Kidney tubule cell (primary cell): ENCODE measurements at regions not wholly inside any gene's neighbourhood (a gene's known extent, or its start where the extent isn't known, plus 50 kb on each side); places are given as distances from the start of the nearest gene placed in this dataset.
"Not testable (repeated sequence)": the region's sequence is repeated elsewhere in the genome, so short reads cannot be mapped to it uniquely, and the experiment has no call there.

Source experiments
- DNase-seq: peaks from one replicate; pipeline ENCODE4 v3.0.0-alpha.2; 2018; ENCODE audit warnings: low spot score

DNA sequence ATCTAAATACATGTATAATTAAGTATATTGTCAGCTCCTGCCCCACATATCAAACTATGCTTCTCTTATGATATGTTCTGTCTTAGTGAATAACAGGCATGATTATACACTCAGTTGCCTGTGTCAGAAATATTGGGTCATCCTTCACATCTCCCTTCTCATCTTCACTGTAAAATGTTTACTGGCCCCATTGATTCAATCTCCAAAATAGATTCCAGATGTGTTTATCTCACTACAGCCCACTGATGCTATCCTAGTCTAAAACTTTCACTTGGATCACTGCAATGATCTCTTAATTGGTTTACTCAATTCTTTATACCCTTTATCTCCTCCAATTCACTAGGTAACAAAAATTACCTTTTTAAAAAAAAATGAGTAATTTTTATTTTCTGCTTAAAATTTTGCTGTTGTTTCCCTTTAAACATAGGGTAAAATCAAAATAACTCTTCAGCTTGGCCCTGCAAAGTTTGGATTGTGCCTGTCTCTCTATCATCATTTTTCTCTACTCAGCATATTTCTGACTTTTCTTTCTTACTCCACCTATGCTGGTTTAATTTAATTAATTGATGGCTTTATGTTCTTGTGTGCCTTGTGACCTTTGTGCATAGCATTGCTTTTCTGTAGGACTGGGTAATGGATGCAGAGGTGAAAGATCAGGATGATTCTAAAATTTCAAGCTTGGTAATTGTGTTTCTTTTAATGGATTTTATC lies 233.9 kb upstream of the FOXP2 start:
- no peak for DNase-seq

DNA sequence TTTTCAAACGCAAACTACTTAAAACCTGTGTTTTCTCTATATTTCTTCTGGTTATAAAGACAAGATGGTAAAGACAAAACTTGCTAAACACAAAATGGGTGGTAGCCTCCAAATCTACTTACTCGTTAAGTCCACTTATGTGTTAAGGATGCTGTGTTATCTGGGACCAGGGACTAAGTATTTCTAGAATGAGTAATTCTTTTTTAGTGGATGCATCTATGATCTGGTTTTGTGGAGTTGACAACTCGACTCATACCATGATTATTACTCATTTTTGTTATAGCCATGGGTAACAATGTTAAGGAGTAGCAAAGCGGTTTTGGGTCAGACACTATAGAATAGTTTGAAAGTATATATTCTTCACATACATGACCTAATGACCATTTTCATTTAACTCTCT lies 239.5 kb upstream of the FOXP2 start:
- DNase-seq = peak; percentile 43

DNA sequence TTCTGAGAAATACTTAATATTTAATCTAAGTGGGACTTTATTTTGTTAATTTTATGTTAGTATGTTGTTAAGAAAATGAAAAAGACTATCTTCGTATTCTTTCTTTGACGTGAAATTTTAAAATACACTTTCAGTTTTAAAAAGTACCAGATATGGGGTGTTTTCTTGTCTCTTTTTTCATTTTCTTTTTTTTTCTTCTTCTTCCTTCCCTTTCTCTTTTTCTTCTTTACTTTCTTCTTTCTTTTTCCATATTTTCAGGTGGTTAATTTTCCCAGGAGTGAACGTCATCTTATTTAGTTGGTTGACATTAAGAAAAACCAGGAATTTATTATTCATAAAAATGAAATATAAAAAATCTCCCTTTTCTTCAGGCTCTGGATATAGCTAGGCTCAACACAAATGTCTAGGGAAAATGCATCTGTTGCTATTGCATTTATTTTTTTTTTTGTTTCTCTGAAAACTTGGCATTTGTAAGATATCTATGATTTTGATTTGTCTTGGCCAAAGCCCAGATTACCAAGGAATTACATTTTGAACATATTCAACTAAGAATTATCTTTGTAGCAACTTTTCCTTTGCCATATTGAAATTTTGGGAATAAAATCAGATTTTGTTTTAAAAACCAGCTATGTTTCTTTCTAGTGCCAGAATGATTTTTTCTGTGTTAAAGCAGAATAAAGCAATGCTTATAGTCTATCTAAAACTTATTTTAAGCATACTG lies 241.3 kb upstream of the FOXP2 start:
- DNase-seq = no peak

DNA sequence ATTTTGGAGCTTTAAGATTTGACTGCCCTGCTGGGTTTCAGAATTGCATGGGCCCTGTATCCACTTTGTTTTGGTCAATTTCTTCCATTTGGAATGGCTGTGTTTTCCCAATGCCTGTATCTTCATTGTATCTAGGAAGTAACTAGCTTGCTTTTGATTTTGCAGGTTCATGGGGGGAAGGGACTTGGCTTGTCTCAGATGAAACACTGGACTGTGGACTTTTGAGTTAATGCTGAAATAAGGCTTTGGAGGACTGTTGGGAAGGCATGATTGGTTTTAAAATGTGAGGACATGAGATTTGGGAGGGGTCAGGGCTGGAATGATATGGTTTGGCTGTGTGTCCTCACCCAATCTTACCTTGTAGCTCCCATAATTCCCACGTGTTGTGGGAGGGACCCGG lies 245.2 kb upstream of the FOXP2 start:
- not testable (repeated sequence) for DNase-seq

DNA sequence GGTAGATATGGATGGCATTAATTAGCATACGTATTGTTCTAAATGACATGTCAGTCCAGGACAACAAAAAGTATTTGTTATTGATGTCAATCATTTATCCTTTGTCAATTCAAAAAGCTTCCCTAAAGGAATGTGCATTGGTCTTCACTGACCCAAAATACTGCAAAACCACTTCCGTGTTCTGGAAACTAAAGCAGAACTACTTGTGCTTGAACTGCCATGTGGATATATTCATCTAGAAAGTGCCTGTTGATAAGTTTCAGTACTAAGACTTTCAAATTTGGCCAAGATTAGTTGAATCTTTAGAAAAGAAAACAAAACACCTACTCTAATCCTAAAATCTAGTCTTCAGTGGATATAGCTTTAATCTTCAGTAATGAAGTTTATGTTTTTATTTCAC lies 242.1 kb upstream of the PPP1R3A start:
- DNase-seq = peak; percentile 33

DNA sequence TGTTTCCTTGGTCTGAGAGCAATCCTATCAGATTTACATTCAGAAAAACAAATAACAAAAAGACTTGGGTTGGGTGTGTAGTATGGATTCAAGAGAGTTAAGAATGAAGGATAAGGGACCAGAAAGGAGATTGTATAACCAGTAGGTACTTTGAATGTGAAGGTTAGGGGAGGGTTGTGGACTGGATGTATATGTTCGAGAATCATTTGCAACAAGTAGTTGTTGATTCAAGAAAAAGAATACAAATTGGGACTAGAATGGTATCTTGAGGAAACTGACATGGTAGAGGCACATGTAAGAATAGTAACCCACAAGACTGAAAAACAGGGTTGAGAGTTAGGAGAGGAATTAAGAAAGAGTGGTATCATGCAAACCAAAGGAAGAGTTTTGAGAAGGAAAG lies 240.0 kb upstream of the PPP1R3A start:
- DNase-seq = no peak

DNA sequence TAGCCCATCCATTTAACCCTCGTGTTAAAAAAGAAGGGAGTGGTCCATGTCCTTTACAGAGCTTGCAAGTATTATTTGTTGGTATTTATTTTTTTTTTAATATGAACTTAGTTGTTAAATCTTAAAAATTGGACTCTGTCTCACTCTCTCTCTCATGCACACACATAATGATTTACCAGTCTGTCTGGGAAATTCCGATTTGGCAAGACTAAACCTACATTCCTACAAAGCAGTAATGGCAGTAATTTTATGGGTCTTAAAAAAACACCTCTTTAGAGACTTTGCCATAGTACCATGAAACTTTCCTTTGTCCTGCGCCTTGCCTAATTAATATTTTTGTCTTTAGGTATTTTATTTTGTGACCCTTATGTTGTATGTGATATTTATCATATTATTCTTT lies 239.5 kb upstream of the PPP1R3A start:
- DNase-seq = peak; percentile 62

DNA sequence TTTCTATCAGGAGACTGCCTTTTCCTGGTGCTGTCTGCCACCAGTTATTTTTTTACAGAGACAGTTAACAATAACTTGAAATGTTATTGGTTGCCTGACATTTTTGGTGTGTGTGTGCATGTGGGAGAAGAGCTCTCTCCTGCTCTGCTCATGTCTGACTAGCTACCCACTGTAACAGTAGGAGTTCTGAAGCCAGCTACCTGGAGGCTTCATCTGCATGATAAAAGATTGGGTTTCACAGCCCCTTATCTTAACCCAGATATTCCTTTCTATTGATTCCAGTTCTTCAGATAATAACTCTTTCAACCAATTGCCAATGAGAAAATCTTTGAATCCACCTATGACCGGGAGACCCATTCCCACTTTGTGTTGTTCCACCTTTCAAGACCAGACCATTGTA lies 237.4 kb upstream of the PPP1R3A start:
- DNase-seq = no peak

DNA sequence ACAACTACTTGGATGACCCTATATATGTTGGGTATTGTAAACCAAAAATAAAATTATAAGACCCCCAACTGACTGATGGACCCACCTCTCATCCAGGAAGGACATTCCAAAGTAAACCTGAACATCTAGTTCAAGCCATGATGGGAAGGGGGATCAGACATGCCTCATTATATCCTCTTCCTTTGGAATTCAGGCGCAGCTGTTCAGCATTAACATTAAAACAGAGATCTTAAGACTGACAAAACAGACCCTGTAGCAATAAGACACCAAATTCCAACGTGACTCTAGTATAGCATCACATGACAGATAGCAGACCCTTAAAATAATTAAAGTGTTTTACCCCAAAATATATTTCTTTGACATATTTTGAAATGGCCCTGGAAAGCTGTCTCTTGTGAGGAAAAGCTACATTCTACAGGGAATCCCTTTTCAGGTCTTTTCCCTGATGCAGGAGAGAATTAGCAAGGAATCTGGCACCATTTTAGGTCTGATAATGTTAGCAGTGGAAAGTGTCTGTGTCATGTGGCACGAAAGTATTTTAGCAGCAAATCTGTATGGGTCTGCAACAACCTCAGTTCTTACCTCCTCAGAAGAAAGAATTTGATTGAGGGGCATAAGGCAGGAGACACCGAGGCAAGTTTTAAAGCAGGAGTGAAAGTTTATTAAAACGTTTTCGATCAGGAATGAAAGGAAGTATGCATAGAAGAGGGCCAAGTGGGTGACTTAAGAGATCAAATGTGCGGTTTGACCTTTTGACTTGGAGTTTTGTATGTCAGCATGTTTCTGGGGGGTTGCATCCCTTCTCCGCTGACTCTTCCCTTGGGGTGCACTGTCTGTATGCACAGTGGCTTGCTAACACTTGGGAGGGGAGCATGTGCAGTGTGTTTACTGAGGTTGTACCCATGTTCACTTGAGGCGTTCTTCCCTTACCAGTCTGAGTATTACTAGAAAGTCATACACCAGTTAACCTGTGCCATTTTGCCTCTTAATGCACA lies 236.6 kb upstream of the PPP1R3A start:
- DNase-seq = no peak

DNA sequence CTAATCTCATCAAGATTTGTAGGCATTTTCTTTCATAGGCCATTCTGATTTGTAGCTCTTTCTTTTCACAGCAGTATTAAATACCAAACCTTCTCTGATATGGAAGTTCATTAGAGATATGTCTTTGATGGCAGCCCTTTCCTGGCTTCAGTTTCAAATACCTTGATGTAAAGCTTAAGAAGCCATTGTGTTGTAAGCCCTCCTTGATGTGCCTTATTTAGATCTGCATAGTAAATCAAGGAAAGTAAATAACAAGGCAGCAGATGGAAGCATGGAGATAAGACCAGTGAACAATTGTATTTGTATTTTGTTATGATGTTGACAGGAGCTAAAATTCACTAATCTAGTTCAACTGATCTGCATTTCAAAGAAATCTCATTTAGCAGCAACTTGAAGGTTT lies 234.9 kb upstream of the PPP1R3A start:
- no peak for DNase-seq

DNA sequence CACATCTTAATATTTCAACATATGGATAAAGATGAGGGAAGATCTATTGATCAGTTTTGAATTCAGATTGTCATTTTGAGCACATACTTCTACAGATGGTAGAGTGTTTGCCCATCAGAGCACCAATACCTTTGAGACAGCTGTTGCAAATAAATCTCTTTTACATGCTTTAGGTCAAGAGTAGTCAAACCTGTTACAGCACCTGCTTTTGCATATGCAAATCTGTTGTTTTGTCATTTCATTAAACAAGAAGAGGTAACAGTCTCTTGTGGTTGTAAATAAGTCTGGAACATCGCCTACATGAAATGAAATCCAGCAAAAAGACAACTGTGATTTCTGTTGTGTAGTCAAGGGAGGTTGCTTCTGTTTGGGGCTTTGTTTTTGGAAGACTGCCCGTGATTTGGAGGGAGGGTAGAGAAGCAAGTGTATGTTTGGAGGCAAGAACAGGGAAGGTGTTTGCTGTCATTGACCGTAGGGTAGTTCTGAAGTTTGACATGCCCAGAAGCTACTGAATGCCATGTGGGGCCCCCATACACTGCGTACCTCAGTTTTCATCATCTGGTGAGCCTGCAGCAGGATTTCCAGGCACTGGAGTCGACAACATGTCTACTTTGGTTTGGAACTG lies 233.6 kb upstream of the PPP1R3A start:
- DNase-seq = no peak

DNA sequence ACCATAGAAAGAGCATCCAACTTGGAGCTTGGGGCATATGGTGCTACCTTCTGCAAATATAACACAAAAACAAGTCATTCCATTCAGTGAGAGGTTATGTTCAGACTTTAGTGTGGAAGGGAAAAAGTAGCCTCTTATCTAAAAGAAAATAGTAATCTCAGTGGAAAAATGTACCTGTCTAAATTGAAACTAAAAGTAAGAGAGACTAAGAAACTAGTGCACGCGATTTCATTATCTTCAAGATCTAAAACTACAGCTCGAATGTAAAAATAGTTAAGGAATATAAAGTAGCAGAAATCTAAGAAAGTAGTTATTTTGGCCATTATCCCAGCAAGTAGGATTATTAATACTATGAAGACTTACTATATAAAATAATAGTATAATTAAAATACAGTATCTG lies 233.0 kb upstream of the PPP1R3A start:
- DNase-seq = no peak

DNA sequence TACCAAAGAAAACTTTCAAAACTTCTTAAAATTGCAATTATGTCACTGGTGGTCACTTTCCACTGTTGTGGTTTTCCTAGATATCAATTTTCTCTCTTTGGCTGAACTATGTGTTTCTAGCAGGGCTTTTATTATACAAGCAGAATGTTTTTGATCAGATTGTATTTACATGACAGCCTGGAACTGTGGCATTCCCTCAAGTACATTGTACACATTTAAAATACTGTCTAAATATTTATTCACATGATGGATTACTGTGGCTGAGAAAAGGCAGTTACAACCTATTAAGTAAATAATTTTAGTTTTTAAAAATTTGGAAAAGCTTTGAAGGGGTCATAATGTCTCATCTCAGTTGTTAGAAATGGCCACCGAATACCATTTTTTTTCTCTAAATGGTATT lies 231.9 kb upstream of the PPP1R3A start:
- no peak for DNase-seq

DNA sequence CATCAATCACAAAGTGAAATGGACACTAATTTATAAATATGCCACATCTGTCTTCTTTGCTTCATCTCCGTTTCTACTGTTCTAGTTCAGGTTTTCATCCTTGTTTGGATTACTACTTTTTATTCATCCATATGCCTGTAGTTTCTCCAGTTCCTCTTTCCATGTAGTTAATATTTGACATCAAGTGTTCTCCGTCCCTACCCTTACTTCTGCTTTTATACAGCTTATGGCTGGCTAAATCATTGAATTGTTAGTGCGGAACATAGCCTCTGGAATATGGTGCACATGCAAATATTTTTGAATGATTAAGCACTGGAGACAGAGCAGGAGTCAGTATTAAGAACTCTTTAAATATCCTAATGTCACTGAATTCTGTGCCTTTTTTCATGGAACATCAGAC lies 230.0 kb upstream of the PPP1R3A start:
- peak; percentile 79 for DNase-seq

DNA sequence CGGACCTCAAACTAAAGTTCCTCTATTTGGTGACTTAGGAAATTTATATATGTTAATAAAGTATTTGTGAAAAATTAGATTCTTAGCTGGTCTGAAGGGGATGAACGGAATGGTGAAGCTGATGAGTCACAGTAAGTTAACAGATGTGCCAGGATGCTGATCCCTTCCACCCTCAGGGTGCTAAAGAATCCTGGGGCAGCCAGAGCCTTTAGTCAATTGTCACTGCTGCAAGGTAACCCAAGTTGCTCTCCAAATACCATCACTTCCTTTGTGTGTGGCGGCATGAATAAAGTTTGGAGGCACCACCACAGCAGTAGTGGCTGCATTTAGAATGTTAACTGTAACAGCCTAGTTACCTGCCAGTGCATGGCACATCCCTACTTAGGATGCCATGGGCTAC lies 222.6 kb upstream of the PPP1R3A start:
- no peak for DNase-seq

DNA sequence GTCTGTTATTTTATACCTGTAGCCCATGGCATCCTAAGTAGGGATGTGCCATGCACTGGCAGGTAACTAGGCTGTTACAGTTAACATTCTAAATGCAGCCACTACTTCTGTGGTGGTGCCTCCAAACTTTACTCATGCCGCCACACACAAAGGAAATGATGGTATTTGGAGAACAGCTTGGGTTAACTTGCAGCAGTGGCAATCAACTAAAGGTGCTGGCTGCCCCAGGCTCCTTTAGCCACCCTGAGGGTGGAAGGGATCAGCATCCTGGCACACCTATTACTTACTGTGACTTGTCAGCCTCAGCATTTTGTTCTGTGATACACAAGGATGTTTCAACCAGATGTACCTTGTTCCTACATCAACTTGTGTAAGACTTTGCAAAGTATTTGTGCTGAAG lies 221.8 kb upstream of the PPP1R3A start:
- no peak for DNase-seq

DNA sequence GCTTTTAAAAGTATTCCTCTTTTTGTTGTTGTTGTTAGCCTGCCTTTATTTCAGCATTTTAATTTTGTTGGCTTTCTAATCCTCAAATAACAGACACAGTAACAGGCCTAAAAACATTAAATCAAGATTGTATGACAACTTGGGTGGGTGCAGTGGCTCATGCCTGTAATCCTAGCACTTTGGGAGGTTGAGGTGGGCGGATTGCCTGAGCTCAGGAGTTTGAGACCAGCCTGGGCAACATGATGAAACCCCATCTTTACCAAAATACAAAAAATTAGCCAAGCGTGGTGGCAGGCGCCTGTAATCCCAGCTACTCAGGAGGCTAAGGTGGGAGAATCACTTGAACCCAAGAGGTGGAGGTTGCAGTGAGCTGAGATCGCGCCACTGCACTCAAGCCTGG lies 220.9 kb upstream of the PPP1R3A start:
- DNase-seq = not testable (repeated sequence)

DNA sequence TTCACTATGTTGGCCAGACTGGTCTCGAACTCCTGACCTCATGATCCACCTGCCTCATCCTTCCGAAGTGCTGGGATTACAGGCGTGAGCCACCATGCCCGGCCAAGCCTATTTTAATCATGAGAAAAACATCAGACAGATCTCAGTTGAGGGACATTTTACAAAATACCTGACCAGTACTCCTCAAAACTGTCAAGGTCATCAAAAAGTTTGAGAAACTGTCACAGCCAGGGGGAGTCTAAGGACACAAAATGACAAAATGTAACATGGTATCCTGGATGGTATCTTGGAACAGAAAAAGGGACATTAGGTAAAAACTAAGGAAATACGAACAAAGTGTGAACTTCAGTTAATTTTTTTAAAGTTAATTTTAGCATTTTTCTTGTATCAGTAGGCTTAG lies 219.8 kb upstream of the PPP1R3A start:
- DNase-seq = no peak

DNA sequence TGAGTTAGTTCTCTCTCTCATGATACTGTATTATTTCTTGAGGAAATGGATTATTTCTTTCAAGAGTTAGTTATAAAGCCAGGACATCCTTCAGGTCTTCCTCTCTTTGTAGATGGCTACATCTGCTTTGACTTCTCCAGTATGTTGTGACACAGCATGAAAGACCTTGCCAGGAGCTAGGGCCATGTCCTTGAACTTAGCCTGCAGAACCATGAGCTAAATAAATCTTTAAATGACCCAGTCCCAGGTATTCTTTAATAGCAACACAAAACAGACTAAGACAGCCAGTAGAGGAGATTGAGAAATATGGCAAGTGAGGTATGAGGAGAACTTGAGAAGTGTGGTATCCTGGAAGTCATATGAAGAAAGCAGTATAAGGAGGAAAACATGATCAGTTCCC lies 214.9 kb upstream of the PPP1R3A start:
- DNase-seq = no peak

DNA sequence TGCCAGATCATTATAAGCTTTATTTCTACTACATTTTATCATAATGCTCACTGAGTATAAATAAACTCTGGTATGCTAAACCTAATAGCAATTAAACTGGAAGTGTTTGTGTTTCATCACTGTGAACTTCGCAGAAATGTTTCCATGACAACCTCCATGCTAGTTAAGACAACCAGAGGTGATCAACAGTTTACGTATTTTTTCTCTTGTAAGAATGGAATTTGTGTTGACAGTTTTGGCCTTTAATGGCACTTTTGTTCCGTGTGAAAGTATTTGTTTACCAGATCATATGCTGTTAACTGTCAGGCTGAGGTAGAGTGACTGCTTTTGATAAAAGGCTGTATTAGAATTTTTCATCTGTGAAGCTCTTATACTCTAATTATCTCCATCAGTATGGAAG lies 212.1 kb upstream of the PPP1R3A start:
- DNase-seq = peak; percentile 11

DNA sequence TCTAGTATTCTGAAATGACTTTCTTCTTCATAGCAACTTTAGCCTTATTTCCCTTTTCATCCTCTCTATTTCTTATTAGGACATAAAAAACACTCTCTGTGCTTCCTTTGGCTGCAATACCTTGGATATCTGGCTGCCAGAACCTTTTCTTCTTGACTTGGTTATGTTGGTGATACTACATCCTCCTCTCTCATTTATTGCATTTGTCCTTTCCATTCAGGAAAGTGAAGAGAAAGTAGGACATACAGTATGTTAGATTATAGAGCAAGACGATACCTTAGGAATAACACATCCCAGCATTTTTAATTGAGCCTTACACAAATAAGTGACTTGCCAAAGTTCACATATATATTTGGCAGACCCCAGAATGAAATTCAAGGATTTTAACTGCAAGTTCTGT lies 210.1 kb upstream of the PPP1R3A start:
- DNase-seq = no peak

DNA sequence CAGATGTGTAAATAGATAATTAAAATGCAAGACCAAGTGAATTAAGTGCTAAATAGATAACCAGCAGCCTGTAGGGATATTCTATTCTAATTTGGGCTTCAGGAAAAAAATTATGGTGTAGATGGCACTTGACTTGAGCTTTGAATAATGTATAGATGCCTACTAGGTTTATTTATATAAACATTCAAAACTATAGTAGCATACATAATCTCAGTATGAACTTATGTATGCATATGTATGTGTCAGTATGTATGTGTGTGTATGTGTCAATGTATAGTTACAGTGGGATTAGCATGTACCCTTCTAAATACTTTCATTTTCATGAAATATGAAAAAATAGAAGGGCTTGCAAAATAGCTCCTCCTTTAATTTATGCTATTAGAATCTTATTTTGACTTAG lies 207.3 kb upstream of the PPP1R3A start:
- no peak for DNase-seq
